GM19351 (cell line): ENCODE measurements at regions not wholly inside any gene's neighbourhood (a gene's known extent, or its start where the extent isn't known, plus 50 kb on each side); places are given as distances from the start of the nearest gene placed in this dataset.

Experiments used
- ATAC-seq: cut with Tn5 transposase; IDR thresholded peaks from one replicate; pipeline ENCODE4 v1.9.1; 2021; ENCODE audit warnings: mild to moderate bottlenecking, moderate library complexity; ENCODE audit not compliant: unreplicated experiment

DNA sequence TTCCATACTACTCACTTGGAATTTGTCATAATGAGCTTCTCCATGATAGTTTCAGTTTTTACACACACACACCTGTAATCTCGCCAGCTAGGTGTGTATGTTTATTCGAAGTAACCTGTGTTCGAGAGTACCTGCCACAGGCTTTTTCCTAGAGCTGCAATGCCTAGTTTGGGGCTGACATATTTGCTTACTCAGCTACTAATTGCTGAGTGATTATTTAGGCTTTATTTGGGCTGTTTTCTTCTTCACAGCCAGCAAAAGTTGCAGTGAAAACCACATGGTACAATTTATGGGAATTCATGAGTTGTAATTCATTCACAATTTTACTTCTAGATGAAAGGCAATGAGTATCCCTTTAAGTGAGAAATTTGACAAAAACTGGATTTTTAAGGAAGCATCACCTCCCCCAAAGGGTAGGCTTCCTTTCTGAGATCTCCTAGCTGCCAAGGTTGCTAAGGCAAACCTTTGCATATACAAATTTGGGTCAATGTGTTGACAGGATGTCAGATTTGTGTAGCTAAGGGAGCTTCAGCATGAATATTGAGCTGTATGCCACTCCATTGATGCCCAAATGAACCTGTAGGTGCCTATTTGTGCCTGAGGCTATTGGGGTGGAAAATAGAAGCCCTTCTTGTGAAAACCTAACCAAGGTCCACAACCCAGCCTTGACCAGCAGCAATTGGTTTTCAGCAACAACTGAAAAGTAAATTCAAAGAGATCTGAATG lies 108.7 kb upstream of the OTX2 start:
- no peak for ATAC-seq

DNA sequence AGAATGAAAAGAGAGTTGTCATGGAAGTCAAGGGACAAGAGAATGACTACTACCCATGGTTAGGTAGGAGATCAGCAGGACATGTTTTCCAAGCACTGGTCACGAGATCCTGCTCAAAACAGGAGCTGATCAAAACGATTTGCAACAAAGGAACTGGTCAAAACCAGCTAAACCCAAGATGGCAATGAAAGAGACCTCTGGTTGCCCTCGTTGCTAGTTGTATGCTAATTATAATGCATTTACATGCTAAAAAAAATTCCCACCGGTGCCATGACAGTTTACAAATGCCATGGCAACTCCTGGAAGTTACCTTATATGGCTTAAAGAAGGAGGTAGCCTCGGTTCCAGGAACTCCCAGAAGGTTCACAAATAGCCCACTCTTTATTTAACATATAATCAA lies 95.0 kb upstream of the OTX2 start:
- ATAC-seq = no peak

DNA sequence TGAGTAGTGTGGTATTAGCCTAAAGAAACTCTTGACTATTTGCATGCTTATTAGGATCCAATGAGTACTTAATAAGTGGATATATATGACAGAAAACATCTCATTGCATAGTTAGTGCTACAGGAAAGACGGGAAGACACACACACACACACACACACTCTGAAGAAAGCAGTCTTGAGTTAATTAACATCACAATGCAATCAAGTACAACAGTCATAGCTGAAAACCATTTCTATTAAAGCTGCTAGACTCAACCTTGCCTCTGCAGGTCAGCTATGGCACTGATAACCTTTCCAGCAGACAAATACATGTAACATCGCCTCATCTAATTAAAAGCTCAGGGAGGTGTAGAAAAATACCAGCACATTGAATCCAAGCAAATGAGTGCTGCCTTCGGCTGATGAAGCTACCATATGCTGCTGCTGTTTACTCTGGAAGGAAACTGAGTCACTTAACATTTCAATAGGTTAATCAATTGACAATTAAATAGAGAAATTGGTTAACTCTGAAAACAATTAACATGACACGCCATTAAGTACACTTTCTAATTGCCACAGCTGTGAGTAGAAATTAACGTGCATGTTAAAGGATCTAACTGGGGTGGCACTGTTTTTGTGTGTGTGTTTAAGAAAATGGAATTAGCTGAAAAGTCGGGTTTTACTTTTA lies 93.2 kb upstream of the OTX2 start:
- no peak for ATAC-seq

DNA sequence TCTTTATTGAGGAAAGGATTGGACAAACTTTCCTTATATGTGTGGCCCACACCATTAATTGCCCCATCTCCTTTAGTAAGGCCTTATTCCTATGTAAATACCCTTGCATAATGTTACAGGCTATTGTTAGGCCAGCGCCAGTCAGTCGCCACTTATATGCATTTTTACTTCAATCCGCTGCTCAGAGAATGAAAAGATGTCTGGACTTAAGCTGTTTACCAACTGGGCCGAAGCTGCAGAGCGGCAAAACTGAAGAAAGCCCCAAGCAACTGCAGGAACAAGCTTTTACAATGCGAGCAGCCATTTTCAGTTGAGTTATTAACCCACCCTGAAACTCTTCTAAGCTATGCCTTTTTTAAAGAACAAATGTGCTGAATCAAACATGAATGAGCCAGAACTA lies 92.1 kb upstream of the OTX2 start:
- no peak for ATAC-seq

DNA sequence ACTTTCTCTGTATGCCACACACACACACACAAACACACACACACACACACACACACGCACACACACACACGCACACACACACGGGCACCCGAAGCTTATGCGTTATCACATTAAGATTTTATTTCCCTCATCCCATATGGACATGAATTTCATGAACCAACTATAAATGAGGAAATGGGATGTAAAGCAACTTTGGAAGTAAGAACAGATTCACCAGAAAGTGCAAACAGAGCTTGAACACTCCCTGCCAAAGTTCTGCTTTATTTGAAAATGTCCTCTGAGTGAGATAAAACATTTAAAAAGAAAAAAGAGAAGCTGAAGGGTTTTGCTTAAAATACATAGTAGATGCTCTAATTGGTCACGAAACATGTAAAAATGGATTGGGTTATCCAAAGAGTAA lies 90.4 kb upstream of the OTX2 start:
- ATAC-seq = no peak

DNA sequence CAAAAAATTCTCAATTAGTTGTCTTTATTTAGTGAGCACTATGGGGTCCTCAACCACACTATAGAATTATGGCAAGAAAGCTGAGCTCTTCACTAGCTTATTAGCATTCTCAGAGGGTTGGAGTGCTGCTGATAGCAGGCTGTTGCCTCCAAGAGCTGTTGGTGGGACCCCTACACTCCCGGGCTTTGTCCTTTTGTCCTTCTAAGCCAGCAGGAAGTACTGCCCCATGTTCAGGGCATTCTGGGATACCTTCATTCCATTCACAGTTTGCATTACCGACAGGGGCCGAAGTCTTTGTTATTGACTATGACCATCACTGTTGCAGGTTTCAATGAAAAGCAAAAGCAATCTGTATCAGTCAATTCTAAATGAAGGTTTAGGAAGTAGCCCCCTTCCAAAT lies 89.5 kb upstream of the OTX2 start:
- no peak for ATAC-seq

DNA sequence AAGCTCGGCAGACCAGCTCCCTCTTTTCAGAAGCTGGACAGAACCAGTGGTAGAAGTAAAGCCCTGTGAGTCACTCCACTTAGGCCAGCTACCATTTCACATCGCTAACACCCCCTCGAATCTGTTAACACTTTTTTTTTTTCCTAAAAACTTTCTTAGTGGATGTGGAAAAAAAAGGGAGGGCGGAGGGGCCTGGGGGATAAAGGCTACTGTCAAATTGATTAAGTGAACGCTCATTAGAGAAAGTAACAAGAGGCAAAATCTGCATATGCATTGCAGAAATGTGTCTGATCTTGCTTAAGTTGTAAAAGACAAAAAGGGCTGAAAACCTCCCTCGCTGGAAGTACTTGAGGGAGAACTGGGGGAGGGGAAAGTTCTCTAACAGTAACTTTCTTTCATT lies 86.6 kb upstream of the OTX2 start:
- no peak for ATAC-seq

DNA sequence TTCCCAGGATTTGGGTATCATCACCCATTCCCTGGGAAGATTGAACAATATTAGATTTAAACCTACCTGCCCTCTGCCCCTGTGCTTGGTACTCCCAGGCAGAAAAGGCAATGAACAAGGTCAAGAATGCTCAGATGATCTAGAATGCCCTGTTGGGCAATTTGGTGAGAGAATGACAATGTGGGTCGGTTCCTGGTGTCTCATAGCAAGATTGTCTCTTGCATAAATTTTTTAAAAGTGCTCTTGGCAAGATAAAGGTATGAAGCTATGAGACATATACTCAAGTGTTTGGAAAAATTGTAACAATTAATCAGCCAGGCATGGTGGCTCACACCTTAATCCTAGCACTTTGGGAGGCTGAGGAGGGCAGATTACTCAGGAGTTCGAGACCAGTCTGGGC lies 86.0 kb upstream of the OTX2 start:
- ATAC-seq = no peak

DNA sequence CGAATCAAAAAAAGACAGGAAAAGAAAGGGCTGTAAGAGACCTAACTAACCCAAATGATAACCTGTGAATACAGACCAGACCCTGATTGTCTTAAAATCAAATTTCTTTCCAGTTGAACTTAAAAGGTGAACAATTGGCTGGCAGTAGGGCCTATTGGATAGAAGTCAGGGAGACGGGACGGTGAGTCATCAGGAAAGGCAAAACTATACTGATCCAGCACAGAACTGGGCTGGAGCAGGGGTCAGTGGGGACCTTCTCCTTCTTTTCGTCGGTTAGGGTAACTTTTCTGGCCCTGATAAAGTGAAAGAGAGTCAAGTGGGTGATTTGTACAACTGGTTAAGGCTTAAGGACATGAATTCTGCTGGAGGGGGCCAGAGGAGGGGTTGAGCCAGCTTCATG lies 84.9 kb upstream of the OTX2 start:
- no peak for ATAC-seq

DNA sequence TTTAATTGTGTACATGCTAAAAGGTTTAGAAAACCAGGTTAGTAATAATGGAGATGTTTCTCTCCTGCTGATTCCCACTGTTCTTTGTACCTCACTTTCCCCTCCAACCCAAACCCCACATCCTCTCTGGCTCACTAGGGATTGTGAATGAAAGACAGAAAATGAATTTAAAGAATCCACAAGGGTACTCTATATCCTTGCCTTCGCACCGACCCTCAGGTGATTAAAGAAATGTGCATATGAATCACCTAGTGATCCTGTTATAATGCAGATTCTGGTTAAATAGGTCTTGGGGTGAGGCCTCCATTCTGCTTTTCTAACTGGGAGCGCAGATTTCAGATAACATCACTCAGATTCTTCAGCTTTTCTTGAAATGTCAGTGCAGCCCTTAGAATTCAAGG lies 84.3 kb upstream of the OTX2 start:
- no peak for ATAC-seq

DNA sequence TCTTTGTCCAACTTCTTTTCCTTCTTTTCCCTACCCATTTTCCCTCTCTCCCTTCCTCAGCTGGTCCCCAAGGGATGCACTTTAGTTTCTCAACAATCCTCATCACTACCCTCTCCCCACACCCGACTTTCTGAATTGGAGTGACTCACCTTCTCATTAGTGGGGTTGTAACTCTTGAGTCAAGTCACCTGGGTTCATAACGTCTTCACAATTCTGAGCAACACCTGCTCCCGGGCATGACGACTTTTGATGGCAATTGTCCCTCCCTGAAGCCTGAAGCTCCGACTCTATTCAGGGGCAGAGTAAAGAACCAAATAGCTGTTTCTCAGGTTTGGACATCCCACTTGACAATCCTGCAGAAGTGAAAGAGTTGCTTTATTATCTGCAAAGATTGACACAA lies 82.7 kb upstream of the OTX2 start:
- no peak for ATAC-seq

DNA sequence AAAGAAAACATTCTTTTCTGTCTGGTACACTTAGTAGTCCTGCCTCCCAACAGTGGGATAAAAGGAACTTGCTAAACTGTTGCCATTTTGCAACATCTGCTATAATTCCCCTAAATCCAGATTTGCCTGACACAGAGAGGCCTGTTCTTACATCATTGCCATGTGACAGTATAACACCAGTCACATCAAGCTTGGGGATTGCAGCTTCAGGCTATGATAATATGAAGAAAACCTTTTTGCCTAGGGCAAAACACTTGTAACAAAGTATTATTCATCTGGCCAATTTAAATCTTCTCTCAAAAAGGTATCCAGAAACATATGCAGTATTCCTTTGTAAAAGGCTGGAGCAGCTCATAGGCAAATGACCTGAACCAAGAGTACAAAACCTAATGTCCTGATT lies 80.9 kb upstream of the OTX2 start:
- ATAC-seq = no peak

DNA sequence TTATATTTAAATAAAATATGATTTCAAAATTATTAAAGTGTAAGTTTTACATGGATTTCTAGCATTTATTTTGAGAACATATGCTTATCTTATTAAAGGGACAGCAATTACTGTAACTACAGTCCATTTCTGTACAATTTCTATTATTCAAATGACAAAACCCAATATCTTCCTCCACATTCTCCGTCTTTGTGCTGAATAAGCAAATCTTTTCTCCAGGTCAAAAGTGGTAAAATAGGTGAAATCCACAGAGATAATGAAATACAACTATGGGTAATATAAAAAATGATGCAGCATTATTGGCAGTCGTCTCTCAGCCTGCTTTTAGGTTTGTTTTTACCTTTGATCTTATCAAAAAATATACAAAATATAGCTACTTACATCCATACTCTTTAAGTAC lies 79.4 kb upstream of the OTX2 start:
- ATAC-seq = no peak

DNA sequence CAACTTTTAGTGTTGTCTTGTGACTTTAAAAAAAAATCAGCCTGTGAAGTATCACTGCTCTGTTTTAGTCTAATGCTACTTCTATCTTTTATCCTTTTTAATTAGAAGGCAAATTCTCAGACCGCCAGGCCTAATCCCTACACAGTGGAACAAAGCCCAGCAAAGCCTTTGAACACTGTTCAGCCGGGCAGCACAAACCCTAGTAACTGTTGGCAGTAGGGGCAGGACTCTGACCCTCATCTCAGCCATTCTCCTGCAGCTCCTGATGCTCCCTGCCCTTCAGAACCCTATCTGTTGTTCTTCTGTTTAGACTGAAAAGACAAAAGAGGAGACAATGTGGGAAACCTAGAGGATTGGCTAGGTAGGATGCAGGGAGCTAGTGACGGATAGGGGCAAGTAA lies 78.0 kb upstream of the OTX2 start:
- no peak for ATAC-seq

DNA sequence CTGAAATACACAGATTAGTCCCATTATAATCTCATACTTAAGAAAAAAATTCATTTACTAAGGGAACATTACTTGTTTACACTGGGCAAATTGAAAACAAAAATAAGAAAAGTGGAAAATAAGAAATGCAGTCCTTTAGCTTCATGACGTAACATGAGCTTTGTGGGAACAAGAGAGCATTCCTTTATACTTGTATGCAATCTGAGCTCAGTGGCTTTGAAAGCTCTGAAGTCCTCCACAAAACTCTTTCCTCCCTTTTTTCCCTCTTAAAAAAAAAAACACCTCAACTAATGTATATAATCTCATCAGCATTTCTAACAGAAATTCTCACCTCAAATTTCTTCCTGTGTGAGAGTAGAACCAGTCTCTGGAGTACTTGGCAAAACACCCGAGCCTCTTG lies 76.9 kb upstream of the OTX2 start:
- ATAC-seq = no peak

DNA sequence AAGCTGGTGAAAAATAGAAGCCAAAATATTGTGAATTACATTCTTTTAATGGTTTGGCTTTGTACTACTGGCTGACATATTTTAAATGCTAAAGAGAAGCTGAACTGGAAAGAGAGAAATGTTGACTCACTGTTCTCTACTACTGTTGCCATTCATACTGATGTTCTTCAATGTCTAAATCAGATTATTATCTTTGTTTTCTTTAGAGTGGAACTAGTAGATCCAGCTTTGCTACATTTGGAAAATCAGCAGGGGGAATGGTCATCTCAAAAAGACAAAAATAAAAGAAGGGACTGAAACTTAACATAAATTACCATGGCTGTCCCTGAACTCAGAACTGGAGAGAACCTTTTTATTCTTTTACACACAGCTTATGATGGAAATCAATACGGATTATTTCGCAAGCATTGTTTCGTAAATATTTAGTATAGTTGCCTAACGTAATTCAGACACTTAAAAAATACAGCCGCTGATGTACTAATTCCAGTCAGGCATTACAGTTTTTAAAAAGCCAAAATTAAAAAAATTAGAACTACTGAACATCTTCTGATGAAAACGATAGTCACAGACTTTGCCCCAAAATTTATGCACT lies 76.3 kb upstream of the OTX2 start:
- no peak for ATAC-seq

DNA sequence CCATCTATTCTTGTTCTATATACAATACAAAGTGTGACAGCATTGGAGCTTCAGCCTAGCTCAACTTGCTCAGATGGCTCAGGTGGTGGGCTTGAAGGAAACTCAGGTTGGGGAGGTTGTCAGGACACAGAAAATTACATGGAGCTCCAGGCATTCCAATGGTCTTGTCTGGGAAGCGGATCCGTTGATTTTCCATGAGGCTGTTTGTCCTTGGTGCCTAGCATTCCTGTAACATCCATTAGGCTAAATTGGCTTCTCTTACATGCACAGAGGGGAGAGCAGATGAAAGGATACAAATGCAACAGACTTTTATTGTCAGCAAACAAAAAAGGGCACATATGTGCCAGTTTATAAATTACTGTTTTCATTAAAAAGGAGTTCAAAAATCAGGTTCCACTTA lies 75.5 kb upstream of the OTX2 start:
- ATAC-seq = no peak

DNA sequence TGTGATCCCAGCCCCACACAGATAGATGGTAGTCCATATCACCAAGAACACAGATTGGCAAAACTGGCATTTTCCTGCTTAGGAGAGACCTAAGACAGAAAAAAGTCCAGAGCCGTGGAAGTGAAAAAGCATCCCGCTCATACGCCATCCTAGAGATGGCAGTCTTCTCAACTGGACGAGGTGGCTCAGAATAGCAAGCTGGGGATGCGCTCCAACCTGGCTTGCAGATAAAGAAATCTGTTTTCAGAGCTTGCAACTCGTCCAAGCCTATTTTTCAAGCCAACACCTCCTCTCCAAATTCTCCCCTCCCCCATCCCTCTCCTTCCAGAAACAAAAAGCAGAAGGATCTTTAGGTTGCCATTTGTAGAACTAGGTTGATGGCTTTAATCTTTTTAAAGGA lies 74.3 kb upstream of the OTX2 start:
- no peak for ATAC-seq

DNA sequence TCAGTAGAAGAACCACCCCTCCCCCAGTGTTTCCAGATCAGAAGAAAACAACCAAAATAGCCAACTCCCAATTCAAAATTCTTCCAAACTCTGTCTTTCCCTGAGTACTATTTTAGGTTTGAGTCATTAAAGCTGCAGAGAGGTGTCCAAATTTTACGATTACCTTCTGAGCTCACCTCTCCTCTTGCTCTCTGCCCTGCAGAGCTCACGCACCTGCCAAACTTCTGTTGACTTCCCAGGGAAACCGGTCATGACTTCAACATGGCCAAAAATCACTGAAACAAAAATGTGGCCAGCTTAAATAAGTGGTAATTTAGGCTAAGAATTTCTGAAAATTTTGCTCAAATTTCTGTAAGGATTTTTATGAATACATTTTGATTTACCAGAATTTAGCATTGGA lies 70.9 kb upstream of the OTX2 start:
- ATAC-seq = no peak

DNA sequence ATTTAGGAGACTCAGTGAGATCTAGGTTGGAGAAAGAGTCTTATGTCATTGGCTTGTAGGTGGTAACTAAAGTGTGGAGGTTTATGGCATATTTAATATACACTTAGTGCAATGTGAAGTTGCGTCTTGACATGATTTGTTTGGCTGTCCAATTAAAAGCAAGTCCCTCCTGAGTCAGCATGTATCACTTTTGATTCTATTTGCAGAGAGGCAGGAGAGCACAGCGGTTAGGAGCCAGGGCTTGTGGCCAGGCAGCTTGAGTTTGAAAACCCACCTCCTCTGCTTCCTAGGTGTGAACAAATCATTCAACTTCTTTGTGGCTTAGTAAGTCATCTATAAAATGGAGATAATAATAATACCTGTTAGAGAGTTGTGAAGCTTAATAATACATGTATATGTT lies 68.5 kb upstream of the OTX2 start:
- no peak for ATAC-seq

DNA sequence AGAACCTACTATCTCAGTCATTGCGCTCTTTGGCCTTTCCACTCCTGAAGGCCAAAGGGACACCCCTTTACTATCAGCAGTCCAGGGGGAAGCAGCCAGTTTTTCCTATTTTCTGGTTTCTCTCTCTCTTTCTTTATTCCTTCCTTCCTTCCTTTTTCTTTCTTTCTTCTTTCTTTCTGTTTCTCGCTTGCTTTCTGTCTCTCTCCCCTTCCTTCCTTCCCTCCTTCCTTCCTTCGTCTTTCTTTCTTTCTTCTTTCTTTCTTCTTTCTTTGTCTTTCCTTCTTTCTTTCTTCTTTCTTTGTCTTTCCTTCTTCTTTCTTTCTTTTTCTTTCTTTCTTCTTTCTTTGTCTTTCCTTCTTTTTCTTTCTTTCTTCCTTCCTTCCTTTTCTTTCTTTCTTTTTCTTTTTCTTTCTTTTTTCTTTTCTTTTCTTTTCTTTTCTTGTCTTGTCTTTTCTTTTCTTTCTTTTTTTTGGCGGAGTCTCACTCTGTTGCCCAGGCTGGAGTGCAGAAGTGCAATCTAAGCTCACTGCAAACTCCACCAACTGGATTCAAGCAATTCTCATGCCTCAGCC lies 64.9 kb upstream of the OTX2 start:
- no peak for ATAC-seq

DNA sequence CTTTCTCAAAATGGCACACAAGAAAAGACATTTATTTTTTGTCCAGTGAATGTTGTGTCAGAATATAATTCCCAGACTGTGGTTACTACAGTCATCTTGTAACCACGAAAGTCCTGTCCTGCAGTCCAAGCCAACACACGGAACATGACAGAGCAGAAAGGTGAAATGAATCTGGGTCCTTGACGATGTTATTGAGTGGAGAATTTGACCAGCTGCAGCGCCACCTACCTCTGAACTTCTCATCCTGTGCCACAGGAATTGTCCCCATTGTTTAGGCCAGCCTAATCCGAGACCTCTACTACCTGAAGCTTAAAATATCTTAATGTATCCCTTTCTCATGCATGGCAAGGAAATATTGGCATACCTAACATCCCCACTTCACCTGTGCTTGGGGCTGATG lies 64.1 kb upstream of the OTX2 start:
- no peak for ATAC-seq
